K562 (cell line): ENCODE measurements at regions not wholly inside any gene's neighbourhood (a gene's known extent, or its start where the extent isn't known, plus 50 kb on each side); places are given as distances from the start of the nearest gene placed in this dataset.

Experiments used
- BHLHE40 ChIP-seq: IDR thresholded peaks from 2 replicates; pipeline ENCODE4 v1.6.1; 2011; ENCODE audit warnings: low read length, improper control_type of control experiment
- E2F3 ChIP-seq: fragments of 250-450 bp; sonication (Bioruptor Pico); IDR thresholded peaks from 2 replicates; pipeline ENCODE4 v1.4.0; 2020; ENCODE audit warnings: mild to moderate bottlenecking
- ETS2 ChIP-seq: IDR thresholded peaks from 2 replicates; pipeline ENCODE4 v1.6.1; 2016; ENCODE audit warnings: borderline replicate concordance, missing genetic modification characterization, mild to moderate bottlenecking, moderate library complexity, missing compliant biosample characterization; ENCODE audit not compliant: poor library complexity, severe bottlenecking
- FOXK2 ChIP-seq, 2 experiments: fragments of 450-650 bp; IDR thresholded peaks in 1 of 2; conservative IDR thresholded peaks in 1 of 2; 2 replicates each; pipeline ENCODE4 v1.6.1; 2016; ENCODE audit warnings: low read depth in 2 of 2, mild to moderate bottlenecking in 1 of 2
- SPI1 ChIP-seq: IDR thresholded peaks from 2 replicates; pipeline ENCODE4 v1.6.1; 2011; ENCODE audit warnings: low read depth, low read length, control low read depth, borderline replicate concordance
- STAG1 ChIP-seq: sonication (generic); formaldehyde crosslinking; IDR thresholded peaks from 2 replicates; pipeline ENCODE4 v1.5.0; 2020; ENCODE audit warnings: missing genetic modification reagents, borderline replicate concordance
- STAT5B ChIP-seq: fragments of 250-450 bp; sonication (Bioruptor Pico); IDR thresholded peaks from 2 replicates; pipeline ENCODE4 v1.8.0; 2021; ENCODE audit warnings: mild to moderate bottlenecking, inconsistent platforms
- ZNF274 ChIP-seq: IDR thresholded peaks from 2 replicates; pipeline ENCODE4 v1.6.1; 2011; ENCODE audit warnings: low read depth, mild to moderate bottlenecking, low read length, moderate library complexity, borderline replicate concordance
- TF ChIP-seq, protein P1 (sequence below), 3 experiments: IDR thresholded peaks in 2 of 3; conservative IDR thresholded peaks in 1 of 3; 2 replicates each; pipeline ENCODE4 v1.5.1; 2011 to 2012; ENCODE audit warnings: low read length in 3 of 3, mild to moderate bottlenecking in 3 of 3, control low read depth in 2 of 3, improper control_type of control experiment in 1 of 3, inconsistent platforms in 1 of 3, low read depth in 1 of 3, mixed read lengths in 1 of 3, moderate library complexity in 1 of 3; ENCODE audit not compliant: insufficient read depth in 2 of 3

DNA sequence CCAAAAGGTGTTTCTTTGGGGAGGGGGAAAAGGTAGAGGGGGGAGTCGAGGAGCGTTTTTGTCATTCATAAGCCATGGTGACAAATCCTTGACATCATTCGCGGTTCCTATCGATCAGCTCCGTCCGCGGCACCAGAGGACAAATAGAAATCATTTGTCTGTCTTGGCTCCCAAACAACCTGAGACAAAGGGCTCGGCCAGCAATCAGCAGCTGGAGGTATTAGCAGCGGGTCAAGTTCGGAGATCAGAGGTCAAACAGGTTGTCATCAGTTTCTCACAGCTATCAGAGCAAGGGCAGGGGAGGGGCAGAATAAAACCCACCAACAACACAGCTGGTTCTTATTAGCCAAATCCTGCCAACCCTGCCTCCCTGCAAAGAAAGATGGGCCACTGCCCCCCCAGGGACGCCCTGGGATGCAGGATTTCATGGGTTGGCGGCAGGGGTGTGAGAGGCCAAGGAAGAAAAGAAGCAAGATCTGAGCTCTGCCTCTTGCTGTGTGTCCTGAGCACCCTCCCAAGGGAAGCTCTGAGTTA is 145.3 kb upstream of the LHX1 start:
- no peak for TF ChIP-seq FOXK2 (conservative IDR thresholded peaks at IDR 0.05 in 1 of 2, IDR thresholded peaks at IDR 0.05 in 1 of 2; ENCODE audit: low read depth in 2 of 2)
- no peak for TF ChIP-seq STAG1 (CRISPR knock-in tag)
- TF ChIP-seq STAT5B (CRISPR knock-in tag), result no peak
- TF ChIP-seq SPI1, result no peak
- TF ChIP-seq, protein P1, sequence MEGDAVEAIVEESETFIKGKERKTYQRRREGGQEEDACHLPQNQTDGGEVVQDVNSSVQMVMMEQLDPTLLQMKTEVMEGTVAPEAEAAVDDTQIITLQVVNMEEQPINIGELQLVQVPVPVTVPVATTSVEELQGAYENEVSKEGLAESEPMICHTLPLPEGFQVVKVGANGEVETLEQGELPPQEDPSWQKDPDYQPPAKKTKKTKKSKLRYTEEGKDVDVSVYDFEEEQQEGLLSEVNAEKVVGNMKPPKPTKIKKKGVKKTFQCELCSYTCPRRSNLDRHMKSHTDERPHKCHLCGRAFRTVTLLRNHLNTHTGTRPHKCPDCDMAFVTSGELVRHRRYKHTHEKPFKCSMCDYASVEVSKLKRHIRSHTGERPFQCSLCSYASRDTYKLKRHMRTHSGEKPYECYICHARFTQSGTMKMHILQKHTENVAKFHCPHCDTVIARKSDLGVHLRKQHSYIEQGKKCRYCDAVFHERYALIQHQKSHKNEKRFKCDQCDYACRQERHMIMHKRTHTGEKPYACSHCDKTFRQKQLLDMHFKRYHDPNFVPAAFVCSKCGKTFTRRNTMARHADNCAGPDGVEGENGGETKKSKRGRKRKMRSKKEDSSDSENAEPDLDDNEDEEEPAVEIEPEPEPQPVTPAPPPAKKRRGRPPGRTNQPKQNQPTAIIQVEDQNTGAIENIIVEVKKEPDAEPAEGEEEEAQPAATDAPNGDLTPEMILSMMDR (IDR thresholded peaks at IDR 0.05 in 2 of 3, conservative IDR thresholded peaks at IDR 0.05 in 1 of 3; ENCODE audit: insufficient read depth in 2 of 3, low read depth in 1 of 3, low read length in 3 of 3), result no peak
- no peak for TF ChIP-seq ZNF274
- TF ChIP-seq BHLHE40, result no peak
- no peak for TF ChIP-seq ETS2
- no peak for TF ChIP-seq E2F3 (CRISPR knock-in tag)
